A673 (cell line): ENCODE measurements at regions not wholly inside any gene's neighbourhood (a gene's known extent, or its start where the extent isn't known, plus 50 kb on each side); places are given as distances from the start of the nearest gene placed in this dataset.

ENCODE experiments used
- BruUV-seq: library from RNA; stranded (reverse); fragments of 400-500 nt; replicated peaks from 2 replicates; lab custom pipeline; 2021; lab: Mats Ljungman, UMichigan
- CTCF ChIA-PET: fragments of 300-600 bp; sonication (Branson Sonifier 250); formaldehyde crosslinking; loops from one replicate; lab custom pipeline; 2022; ENCODE audit warnings: antibody characterized with exemption; lab: Charles Lee
- POLR2A ChIA-PET: fragments of 300-600 bp; sonication (Branson Sonifier 250); formaldehyde crosslinking; loops from one replicate; lab custom pipeline; 2022; ENCODE audit warnings: antibody characterized with exemption; ENCODE audit not compliant: low non-redundant PET; lab: Charles Lee
- DNase-seq: peaks from one replicate; pipeline ENCODE4 v3.0.0-alpha.2; 2015; ENCODE audit warnings: low spot score
- H3K27ac ChIP-seq: fragments of 200-600 bp; sonication (generic); 2 replicates; pipeline ENCODE4 v1.5.1; 2016; ENCODE audit warnings: mixed run types, low read depth, mild to moderate bottlenecking, mixed read lengths, antibody characterized with exemption, low read length; ENCODE audit not compliant: poor library complexity, severe bottlenecking
- H3K27me3 ChIP-seq: fragments of 200-600 bp; sonication (generic); replicated peaks from 2 replicates; pipeline ENCODE4 v1.6.1; 2017; ENCODE audit warnings: mixed run types, low read depth, mild to moderate bottlenecking, mixed read lengths, antibody characterized with exemption, low read length; ENCODE audit not compliant: insufficient read depth, poor library complexity
- H3K36me3 ChIP-seq: fragments of 200-600 bp; sonication (generic); 2 replicates; pipeline ENCODE4 v1.6.1; 2016; ENCODE audit warnings: mixed run types, mild to moderate bottlenecking, mixed read lengths, antibody characterized with exemption, low read length; ENCODE audit not compliant: insufficient read depth, poor library complexity, severe bottlenecking
- H3K4me1 ChIP-seq: fragments of 200-600 bp; sonication (generic); 2 replicates; pipeline ENCODE4 v1.6.1; 2017; ENCODE audit warnings: mixed run types, mild to moderate bottlenecking, mixed read lengths, antibody characterized with exemption, low read length; ENCODE audit not compliant: insufficient read depth, poor library complexity, severe bottlenecking
- H3K4me3 ChIP-seq: fragments of 200-600 bp; sonication (generic); 2 replicates; pipeline ENCODE4 v1.5.1; 2016; ENCODE audit warnings: low read depth, mixed run types, mild to moderate bottlenecking, mixed read lengths, low read length; ENCODE audit not compliant: poor library complexity, severe bottlenecking
- H3K9me3 ChIP-seq: fragments of 200-600 bp; sonication (generic); 2 replicates; pipeline ENCODE4 v1.6.1; 2016; ENCODE audit warnings: mixed run types, low read depth, mild to moderate bottlenecking, mixed read lengths, antibody characterized with exemption, low read length; ENCODE audit not compliant: poor library complexity, severe bottlenecking
- EZH2 ChIP-seq: fragments of 200-600 bp; sonication (generic); IDR thresholded peaks from 2 replicates; pipeline ENCODE4 v1.6.1; 2017; ENCODE audit warnings: borderline replicate concordance, low read depth, mild to moderate bottlenecking, mixed read lengths, antibody characterized with exemption, low read length; ENCODE audit not compliant: poor library complexity, severe bottlenecking
- intact Hi-C: fragments of 100-400 bp; cut with micrococcal nuclease; formaldehyde crosslinking; loops from one replicate; pipeline ENCODE4 v1.10.0; 2022; ENCODE audit not compliant: unreplicated experiment
- TF ChIP-seq, protein P1 (sequence below): fragments of 300-800, 200-600 bp; sonication (generic); conservative IDR thresholded peaks from 2 replicates; pipeline ENCODE4 v1.5.1; 2017; ENCODE audit warnings: low read depth, mild to moderate bottlenecking, antibody characterized with exemption, low read length, moderate library complexity, mixed read lengths

DNA sequence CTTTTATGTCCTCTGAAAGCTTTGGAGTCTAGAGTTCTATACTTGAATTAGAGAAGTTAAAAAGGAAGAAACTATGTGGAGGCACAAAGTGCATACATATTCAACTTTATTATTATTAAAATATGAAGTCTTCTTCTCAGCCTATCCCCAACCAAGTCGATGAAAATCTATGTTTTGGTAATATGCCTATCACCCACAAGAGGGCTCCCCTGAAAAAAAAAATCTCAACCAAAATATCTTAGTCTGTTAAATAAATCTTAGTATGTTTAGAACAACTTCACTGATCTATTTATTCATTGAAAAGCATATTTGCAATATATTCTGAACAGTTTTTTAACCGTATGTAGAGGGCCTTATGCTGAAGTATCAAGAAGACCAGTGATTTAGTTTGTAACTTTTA is 804.5 kb downstream of the TDRD15 start:
- H3K36me3 ChIP-seq, result no peaks in the 10 kb centered on the region
- TF ChIP-seq EZH2, result no peak
- TF ChIP-seq, protein P1, sequence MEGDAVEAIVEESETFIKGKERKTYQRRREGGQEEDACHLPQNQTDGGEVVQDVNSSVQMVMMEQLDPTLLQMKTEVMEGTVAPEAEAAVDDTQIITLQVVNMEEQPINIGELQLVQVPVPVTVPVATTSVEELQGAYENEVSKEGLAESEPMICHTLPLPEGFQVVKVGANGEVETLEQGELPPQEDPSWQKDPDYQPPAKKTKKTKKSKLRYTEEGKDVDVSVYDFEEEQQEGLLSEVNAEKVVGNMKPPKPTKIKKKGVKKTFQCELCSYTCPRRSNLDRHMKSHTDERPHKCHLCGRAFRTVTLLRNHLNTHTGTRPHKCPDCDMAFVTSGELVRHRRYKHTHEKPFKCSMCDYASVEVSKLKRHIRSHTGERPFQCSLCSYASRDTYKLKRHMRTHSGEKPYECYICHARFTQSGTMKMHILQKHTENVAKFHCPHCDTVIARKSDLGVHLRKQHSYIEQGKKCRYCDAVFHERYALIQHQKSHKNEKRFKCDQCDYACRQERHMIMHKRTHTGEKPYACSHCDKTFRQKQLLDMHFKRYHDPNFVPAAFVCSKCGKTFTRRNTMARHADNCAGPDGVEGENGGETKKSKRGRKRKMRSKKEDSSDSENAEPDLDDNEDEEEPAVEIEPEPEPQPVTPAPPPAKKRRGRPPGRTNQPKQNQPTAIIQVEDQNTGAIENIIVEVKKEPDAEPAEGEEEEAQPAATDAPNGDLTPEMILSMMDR, result peak; percentile 46; the same call in 1 of the 2 replicates
- no peak overlapping the region for H3K4me3 ChIP-seq
- DNase-seq, result peak; percentile 10
- ChIA-PET POLR2A (no interaction called here), CTCF (no interaction called here)
- intact Hi-C loops, result loop anchor here (2.0 to 5.0 kb wide), 2 partner anchors 189 to 289 kb away; no protein-coding TSS in a partner anchor
- BruUV-seq, result no TSS peak
- no peaks in the 10 kb centered on the region for H3K9me3 ChIP-seq
- no peaks in the 10 kb centered on the region for H3K27me3 ChIP-seq
- H3K27ac ChIP-seq, result no peak overlapping the region
- no peaks in the 10 kb centered on the region for H3K4me1 ChIP-seq

DNA sequence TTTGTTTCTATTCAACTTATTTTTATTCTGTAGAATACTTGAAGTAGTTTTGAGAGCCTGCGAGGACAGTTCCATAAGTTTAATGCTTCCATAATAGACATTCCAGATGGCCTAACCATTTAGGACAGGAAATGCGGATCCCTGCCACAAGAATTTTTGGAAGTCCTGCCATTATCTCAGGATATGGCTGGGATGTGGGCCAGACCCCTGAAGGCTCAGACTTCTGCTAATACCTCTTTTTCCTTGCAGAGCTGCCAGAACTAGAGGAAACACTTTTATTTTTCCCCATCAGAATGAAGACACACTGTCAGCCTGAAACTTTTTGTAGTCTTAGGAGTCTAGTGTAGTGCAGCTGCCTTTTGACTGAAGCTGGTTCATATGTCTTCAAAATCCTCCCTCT is 806.5 kb downstream of the TDRD15 start:
- peak; percentile 2 for DNase-seq
- no TSS peak for BruUV-seq
- Histone ChIP-seq H3K36me3 (no peaks in the 10 kb centered on the region), H3K27me3 (no peaks in the 10 kb centered on the region), H3K4me1 (no peaks in the 10 kb centered on the region), H3K27ac (no peak overlapping the region), H3K4me3 (no peak overlapping the region), H3K9me3 (no peaks in the 10 kb centered on the region)
- TF ChIP-seq, protein P1, result no peak
- ChIA-PET POLR2A (no interaction called here), CTCF (no interaction called here)
- intact Hi-C loops, result no loop called here

DNA sequence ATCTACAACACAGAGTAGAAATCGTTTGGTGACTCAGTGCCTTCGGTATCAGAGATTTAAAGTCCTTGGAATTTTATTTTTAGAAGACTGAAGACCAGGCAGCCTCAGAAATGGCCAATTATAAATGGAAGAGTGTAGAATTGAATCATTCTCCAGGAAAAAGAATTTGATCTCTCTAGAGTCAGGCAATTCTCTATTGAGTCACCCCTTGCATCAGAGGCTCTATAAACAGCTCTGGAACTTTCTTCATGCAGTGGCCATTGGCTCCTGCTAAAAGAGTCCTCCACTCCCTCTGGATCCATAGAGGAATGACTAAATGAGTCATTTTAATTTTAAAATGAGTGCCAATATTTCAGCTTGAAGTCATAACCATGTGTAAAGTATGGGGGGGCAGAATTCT is 816.2 kb downstream of the TDRD15 start:
- no TSS peak for BruUV-seq
- DNase-seq, result no peak
- no peaks in the 10 kb centered on the region for H3K9me3 ChIP-seq
- H3K4me1 ChIP-seq, result no peaks in the 10 kb centered on the region
- H3K36me3 ChIP-seq, result no peaks in the 10 kb centered on the region
- intact Hi-C loops, result no loop called here
- no peak overlapping the region for H3K4me3 ChIP-seq
- POLR2A ChIA-PET, result no interaction called here
- CTCF ChIA-PET, result no interaction called here
- peaks cover 6% of the 10 kb centered on the region for H3K27me3 ChIP-seq
- TF ChIP-seq EZH2, result no peak
- TF ChIP-seq, protein P1, result no peak
- H3K27ac ChIP-seq, result no peak overlapping the region
